CD4-positive, alpha-beta T cell (primary cell): ENCODE measurements at regions not wholly inside any gene's neighbourhood (a gene's known extent, or its start where the extent isn't known, plus 50 kb on each side); places are given as distances from the start of the nearest gene placed in this dataset.

Experiments used
- ATAC-seq: fragments of 200-7000 bp; cut with Tn5 transposase; one replicate; pipeline ENCODE4 v1.10.0; 2022; ENCODE audit warnings: mild to moderate bottlenecking; ENCODE audit not compliant: poor library complexity
- CTCF ChIA-PET: fragments of 350-600 bp; sonication (Branson Sonifier 250); formaldehyde crosslinking; loops from one replicate; lab custom pipeline; 2021; ENCODE audit warnings: antibody characterized with exemption, inconsistent platforms; lab: Charles Lee
- POLR2A ChIA-PET: fragments of 350-600 bp; sonication (Branson Sonifier 250); formaldehyde crosslinking; loops from one replicate; lab custom pipeline; 2021; ENCODE audit warnings: antibody characterized with exemption, inconsistent platforms; lab: Charles Lee
- DNase-seq, 14 experiments: peaks; one replicate each; pipeline ENCODE4 v3.0.0-alpha.2; 2013 to 2020; ENCODE audit warnings: mixed read lengths in 2 of 14
- H3K27ac ChIP-seq, 2 donors: one replicate each; pipeline versions ENCODE4 v1.5.1 to v1.7.0; 2013; ENCODE audit warnings: low read length in 2 of 2, low read depth in 1 of 2, mild to moderate bottlenecking in 1 of 2
- H3K27me3 ChIP-seq, 2 experiments: 1 replicate in 1 of 2; 2 replicates in 1 of 2; pipeline versions ENCODE4 v1.6.1 to v1.7.0; 2013; ENCODE audit warnings: low read length in 2 of 2, control low read depth in 1 of 2, mild to moderate bottlenecking in 1 of 2, moderate library complexity in 1 of 2; ENCODE audit not compliant: insufficient read depth in 2 of 2, control insufficient read depth in 1 of 2
- H3K36me3 ChIP-seq: one replicate; pipeline ENCODE4 v1.6.1; 2013; ENCODE audit warnings: low read length, control low read depth; ENCODE audit not compliant: insufficient read depth
- H3K4me1 ChIP-seq: one replicate; pipeline ENCODE4 v1.6.1; 2013; ENCODE audit warnings: low read length, control low read depth; ENCODE audit not compliant: insufficient read depth
- H3K4me3 ChIP-seq: one replicate; pipeline ENCODE4 v1.5.1; 2013; ENCODE audit warnings: mild to moderate bottlenecking, low read length, moderate library complexity
- H3K9me3 ChIP-seq, 2 experiments: 1 replicate in 1 of 2; 2 replicates in 1 of 2; pipeline versions ENCODE4 v1.6.1 to v1.7.0; 2013; ENCODE audit warnings: low read length in 2 of 2, mild to moderate bottlenecking in 2 of 2, control low read depth in 1 of 2, moderate library complexity in 1 of 2; ENCODE audit not compliant: control insufficient read depth in 1 of 2, insufficient read depth in 1 of 2
- H3K27ac Mint-ChIP-seq: one replicate; pipeline ENCODE4 v1.8.0; 2020; ENCODE audit warnings: mixed read lengths
- H3K27me3 Mint-ChIP-seq: one replicate; pipeline ENCODE4 v1.8.0; 2021; ENCODE audit warnings: mixed read lengths
- H3K36me3 Mint-ChIP-seq: one replicate; pipeline ENCODE4 v1.8.0; 2021; ENCODE audit warnings: low read depth, mixed read lengths
- H3K4me1 Mint-ChIP-seq: one replicate; pipeline ENCODE4 v1.8.0; 2021; ENCODE audit warnings: low read depth, mixed read lengths
- H3K4me3 Mint-ChIP-seq: one replicate; pipeline ENCODE4 v1.8.0; 2020; ENCODE audit warnings: mild to moderate bottlenecking, mixed read lengths
- H3K9me3 Mint-ChIP-seq: one replicate; pipeline ENCODE4 v1.8.0; 2020; ENCODE audit warnings: mixed read lengths
- intact Hi-C, 2 experiments: fragments of 100-400 bp; cut with DNase I in 1 of 2; cut with micrococcal nuclease in 1 of 2; formaldehyde crosslinking; loops; one replicate each; pipeline versions ENCODE4 v1.15.1 to v1.9.0; 2023 to 2025; cut with DNase I, micrococcal nuclease
- TF ChIP-seq, protein P1 (sequence below): fragments of 200-600 bp; IDR thresholded peaks from one replicate; pipeline ENCODE4 v1.8.0; 2022; ENCODE audit warnings: antibody characterized with exemption, mild to moderate bottlenecking

DNA sequence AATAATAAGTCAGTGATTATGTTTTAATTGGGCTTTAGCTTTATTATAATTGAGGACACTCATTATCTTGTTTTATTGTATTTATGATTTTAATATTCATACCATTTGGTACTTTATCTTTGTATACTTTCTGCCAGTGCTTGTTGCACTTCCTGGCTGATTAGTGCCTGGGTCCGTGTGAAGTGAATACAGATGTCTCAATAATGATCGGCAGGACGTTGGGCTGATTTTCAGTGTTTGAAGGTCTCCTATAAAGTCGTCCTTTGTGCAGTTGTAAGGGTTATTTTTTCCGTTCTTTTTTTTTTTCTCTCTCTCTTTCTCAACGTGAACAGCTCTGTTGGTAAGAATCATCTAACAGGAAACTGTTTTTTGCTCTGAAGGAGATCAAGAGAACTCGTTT lies 450.0 kb upstream of the POU3F2 start:
- Mint-ChIP-seq H3K27me3 (no peaks in the 10 kb centered on the region), H3K36me3 (no peaks in the 10 kb centered on the region), H3K4me3 (no peak overlapping the region), H3K27ac (no peak overlapping the region), H3K4me1 (no peaks in the 10 kb centered on the region), H3K9me3 (no peaks in the 10 kb centered on the region)
- Histone ChIP-seq H3K27me3 (no peaks in the 10 kb centered on the region), H3K4me3 (no peak overlapping the region), H3K36me3 (no peaks in the 10 kb centered on the region), H3K9me3 (no peaks in the 10 kb centered on the region), H3K27ac (no peak overlapping the region), H3K4me1 (no peaks in the 10 kb centered on the region)
- no peak for ATAC-seq
- intact Hi-C loops: no loop called here
- POLR2A ChIA-PET: no interaction called here
- CTCF ChIA-PET: no interaction called here
- no peak for DNase-seq
- TF ChIP-seq, protein P1, sequence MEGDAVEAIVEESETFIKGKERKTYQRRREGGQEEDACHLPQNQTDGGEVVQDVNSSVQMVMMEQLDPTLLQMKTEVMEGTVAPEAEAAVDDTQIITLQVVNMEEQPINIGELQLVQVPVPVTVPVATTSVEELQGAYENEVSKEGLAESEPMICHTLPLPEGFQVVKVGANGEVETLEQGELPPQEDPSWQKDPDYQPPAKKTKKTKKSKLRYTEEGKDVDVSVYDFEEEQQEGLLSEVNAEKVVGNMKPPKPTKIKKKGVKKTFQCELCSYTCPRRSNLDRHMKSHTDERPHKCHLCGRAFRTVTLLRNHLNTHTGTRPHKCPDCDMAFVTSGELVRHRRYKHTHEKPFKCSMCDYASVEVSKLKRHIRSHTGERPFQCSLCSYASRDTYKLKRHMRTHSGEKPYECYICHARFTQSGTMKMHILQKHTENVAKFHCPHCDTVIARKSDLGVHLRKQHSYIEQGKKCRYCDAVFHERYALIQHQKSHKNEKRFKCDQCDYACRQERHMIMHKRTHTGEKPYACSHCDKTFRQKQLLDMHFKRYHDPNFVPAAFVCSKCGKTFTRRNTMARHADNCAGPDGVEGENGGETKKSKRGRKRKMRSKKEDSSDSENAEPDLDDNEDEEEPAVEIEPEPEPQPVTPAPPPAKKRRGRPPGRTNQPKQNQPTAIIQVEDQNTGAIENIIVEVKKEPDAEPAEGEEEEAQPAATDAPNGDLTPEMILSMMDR: no peak

DNA sequence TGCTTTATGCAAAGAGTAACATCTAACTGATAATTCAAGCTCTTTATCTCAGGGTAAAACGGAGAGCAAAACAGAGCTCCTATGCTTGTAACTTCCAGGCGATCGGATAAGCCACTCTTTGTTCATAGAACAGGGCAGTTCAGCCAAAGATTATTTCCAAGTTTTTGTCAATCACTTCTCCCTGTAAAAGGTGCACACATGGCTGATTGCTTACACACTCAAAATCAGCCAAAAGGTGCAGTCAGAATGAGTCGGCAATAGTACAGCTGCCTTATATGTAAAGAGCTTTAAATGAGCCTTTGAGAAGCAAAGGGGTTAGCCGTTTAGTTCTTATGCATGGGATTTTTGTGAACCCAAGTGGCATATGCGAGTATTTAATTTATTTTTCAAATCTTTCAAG lies 449.6 kb upstream of the POU3F2 start:
- DNase-seq: no peak
- Mint-ChIP-seq H3K4me3 (no peak overlapping the region), H3K27me3 (no peaks in the 10 kb centered on the region), H3K4me1 (no peaks in the 10 kb centered on the region), H3K9me3 (no peaks in the 10 kb centered on the region), H3K36me3 (no peaks in the 10 kb centered on the region), H3K27ac (no peak overlapping the region)
- ChIA-PET CTCF (no interaction called here), POLR2A (no interaction called here)
- H3K4me1 ChIP-seq: no peaks in the 10 kb centered on the region
- no peaks in the 10 kb centered on the region for H3K9me3 ChIP-seq
- H3K36me3 ChIP-seq: no peaks in the 10 kb centered on the region
- no peak for ATAC-seq
- intact Hi-C loops: no loop called here
- H3K27me3 ChIP-seq: no peaks in the 10 kb centered on the region
- TF ChIP-seq, protein P1: no peak
- no peak overlapping the region for H3K27ac ChIP-seq
- H3K4me3 ChIP-seq: no peak overlapping the region

GRCh38 chr6:98395610-98396166 lies 438.7 kb upstream of the POU3F2 start:
- CTCF ChIA-PET: no interaction called here
- ATAC-seq (no peak), DNase-seq (no peak)
- H3K36me3 ChIP-seq: no peaks in the 10 kb centered on the region
- no peaks in the 10 kb centered on the region for H3K27me3 ChIP-seq
- no peaks in the 10 kb centered on the region for H3K27me3 Mint-ChIP-seq
- no peak overlapping the region for H3K4me3 ChIP-seq
- intact Hi-C loops: no loop called here
- no peak overlapping the region for H3K27ac Mint-ChIP-seq
- no peak overlapping the region for H3K27ac ChIP-seq
- no peaks in the 10 kb centered on the region for H3K36me3 Mint-ChIP-seq
- H3K4me1 ChIP-seq: no peaks in the 10 kb centered on the region
- TF ChIP-seq, protein P1: no peak
- H3K9me3 Mint-ChIP-seq: no peaks in the 10 kb centered on the region
- no peaks in the 10 kb centered on the region for H3K4me1 Mint-ChIP-seq
- POLR2A ChIA-PET: no interaction called here
- H3K4me3 Mint-ChIP-seq: no peak overlapping the region
- H3K9me3 ChIP-seq: no peaks in the 10 kb centered on the region
